ENCODE measurements at regions not wholly inside any gene's neighbourhood (a gene's known extent, or its start where the extent isn't known, plus 50 kb on each side); places are given as distances from the start of the nearest gene placed in this dataset.

DNA sequence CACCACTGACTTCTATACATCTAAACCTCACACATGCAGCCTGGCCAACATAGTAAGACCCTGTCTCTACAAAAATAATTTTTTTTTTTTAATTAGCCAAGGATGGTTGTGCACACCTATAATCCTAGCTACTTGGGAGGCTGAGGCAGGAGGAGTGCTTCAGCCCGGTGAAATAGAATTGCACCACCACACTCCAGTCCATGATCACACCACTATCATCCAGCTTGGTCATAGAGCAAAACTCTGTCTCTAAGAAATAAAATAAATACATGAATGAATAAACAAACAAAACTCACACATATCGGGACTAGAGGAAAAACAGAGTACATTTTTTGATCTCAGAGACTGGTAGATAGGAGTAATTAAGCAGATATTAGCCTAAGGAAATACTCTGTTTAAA is 66.6 kb upstream of the PDE5A start:
- H3K9ac ChIP-seq (ENCODE audit: low read length): no peak overlapping the region
- TF ChIP-seq MXI1 (conservative IDR thresholded peaks at IDR 0.05; ENCODE audit: poor library complexity, severe bottlenecking): no peak
- no peak for TF ChIP-seq RAD21 (conservative IDR thresholded peaks at IDR 0.05)
- no peak for TF ChIP-seq CTCF (IDR thresholded peaks at IDR 0.05; ENCODE audit: poor library complexity, severe bottlenecking)
- no peak for TF ChIP-seq EP300 (conservative IDR thresholded peaks at IDR 0.05; ENCODE audit: poor library complexity, severe bottlenecking)
- TF ChIP-seq REST (IDR thresholded peaks at IDR 0.05; ENCODE audit: borderline replicate concordance): no peak
- TF ChIP-seq EZH2 (IDR thresholded peaks at IDR 0.05; ENCODE audit: borderline replicate concordance, insufficient read depth, low read length, poor library complexity, severe bottlenecking): no peak
- no peak for TF ChIP-seq TAF1 (IDR thresholded peaks at IDR 0.05; ENCODE audit: low read depth)
- no peak for TF ChIP-seq POLR2AphosphoS5 (IDR thresholded peaks at IDR 0.05)
- TF ChIP-seq SMC3 (conservative IDR thresholded peaks at IDR 0.05; ENCODE audit: poor library complexity): no peak
- H3K27me3 ChIP-seq (ENCODE audit: insufficient read depth, low read depth, low read length): no peaks in the 10 kb centered on the region
- no peak overlapping the region for H3K4me3 ChIP-seq (ENCODE audit: low read length)
- H3K9me3 ChIP-seq (ENCODE audit: low read length): no peaks in the 10 kb centered on the region
- H3K4me2 ChIP-seq (ENCODE audit: low read length): no peak overlapping the region
- H4K20me1 ChIP-seq (ENCODE audit: insufficient read depth): no peaks in the 10 kb centered on the region
- no peak overlapping the region for H2AFZ ChIP-seq (ENCODE audit: low read depth, low read length)
- H3K36me3 ChIP-seq (ENCODE audit: insufficient read depth, low read length): no peaks in the 10 kb centered on the region
- no peaks in the 10 kb centered on the region for H3K79me2 ChIP-seq (replicated peaks; ENCODE audit: insufficient read depth, low read length)
- H3K9me2 ChIP-seq (ENCODE audit: insufficient read depth, low read length): no peaks in the 10 kb centered on the region
- no peaks in the 10 kb centered on the region for H3F3A ChIP-seq (ENCODE audit: insufficient read depth, low read length, poor library complexity, severe bottlenecking)
- no peak overlapping the region for H3K27ac ChIP-seq (ENCODE audit: low read length)

GRCh38 chr4:119693126-119693525 is 64.5 kb upstream of the PDE5A start:
- Histone ChIP-seq H3K27ac (ENCODE audit: low read length) (no peak overlapping the region), H3K4me3 (ENCODE audit: low read length) (no peak overlapping the region), H4K20me1 (ENCODE audit: insufficient read depth) (no peaks in the 10 kb centered on the region), H3K36me3 (ENCODE audit: insufficient read depth, low read length) (no peaks in the 10 kb centered on the region), H3K9ac (ENCODE audit: low read length) (no peak overlapping the region), H3F3A (ENCODE audit: insufficient read depth, low read length, poor library complexity, severe bottlenecking) (no peaks in the 10 kb centered on the region), H3K9me3 (ENCODE audit: low read length) (no peaks in the 10 kb centered on the region), H3K79me2 (replicated peaks; ENCODE audit: insufficient read depth, low read length) (no peaks in the 10 kb centered on the region), H3K27me3 (ENCODE audit: insufficient read depth, low read depth, low read length) (no peaks in the 10 kb centered on the region), H3K9me2 (ENCODE audit: insufficient read depth, low read length) (no peaks in the 10 kb centered on the region), H2AFZ (ENCODE audit: low read depth, low read length) (no peak overlapping the region), H3K4me2 (ENCODE audit: low read length) (no peak overlapping the region)
- TF ChIP-seq SMC3 (conservative IDR thresholded peaks at IDR 0.05; ENCODE audit: poor library complexity) (no peak), REST (IDR thresholded peaks at IDR 0.05; ENCODE audit: borderline replicate concordance) (no peak)

Data from neural cell (in vitro differentiated cells).